GM21360 (cell line): ENCODE measurements at regions not wholly inside any gene's neighbourhood (a gene's known extent, or its start where the extent isn't known, plus 50 kb on each side); places are given as distances from the start of the nearest gene placed in this dataset.

Experiments used
- ATAC-seq: cut with Tn5 transposase; IDR thresholded peaks from one replicate; pipeline ENCODE4 v1.9.1; 2021; ENCODE audit warnings: mild to moderate bottlenecking, moderate library complexity; ENCODE audit not compliant: unreplicated experiment

DNA sequence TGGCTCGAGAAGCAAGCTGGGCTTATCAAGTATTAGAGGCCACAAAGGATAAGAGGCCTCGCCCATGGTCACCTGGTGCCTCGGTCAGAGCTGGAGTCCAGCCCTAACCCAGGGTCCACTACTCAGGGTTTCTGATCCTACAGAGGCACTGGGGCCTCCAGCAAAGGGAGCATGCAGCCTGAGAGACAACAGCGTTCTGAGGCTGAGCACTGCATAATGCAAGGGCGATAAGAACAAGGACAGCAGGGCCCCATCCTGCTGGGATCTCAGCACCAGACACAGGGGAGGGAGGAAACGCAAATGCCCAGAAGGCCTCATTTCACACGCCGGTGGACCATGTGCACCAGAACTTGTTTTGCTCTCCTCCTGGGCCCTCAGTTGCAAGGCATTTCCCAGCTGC, 63.0 kb downstream of the C5orf15 start:
- ATAC-seq = no peak

DNA sequence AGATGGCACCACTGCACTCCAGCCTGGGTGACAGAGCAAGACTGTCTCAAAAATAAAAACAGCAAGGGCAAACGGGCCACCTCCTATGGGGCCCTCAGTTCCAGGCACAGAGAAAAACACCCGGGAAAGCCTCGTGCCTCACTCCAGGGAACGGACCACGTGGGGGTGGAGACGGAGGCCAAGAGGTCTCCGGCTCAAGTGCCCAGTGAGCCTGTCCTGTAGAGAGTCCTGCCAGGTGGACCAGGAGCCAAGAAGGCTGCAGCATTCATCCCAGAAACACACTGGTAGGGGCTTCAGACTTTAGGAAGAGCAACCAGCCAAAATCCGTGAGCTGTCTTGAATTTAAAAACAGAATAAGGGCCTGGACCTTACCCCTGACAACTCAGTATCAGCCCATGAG, 63.8 kb downstream of the C5orf15 start:
- no peak for ATAC-seq

DNA sequence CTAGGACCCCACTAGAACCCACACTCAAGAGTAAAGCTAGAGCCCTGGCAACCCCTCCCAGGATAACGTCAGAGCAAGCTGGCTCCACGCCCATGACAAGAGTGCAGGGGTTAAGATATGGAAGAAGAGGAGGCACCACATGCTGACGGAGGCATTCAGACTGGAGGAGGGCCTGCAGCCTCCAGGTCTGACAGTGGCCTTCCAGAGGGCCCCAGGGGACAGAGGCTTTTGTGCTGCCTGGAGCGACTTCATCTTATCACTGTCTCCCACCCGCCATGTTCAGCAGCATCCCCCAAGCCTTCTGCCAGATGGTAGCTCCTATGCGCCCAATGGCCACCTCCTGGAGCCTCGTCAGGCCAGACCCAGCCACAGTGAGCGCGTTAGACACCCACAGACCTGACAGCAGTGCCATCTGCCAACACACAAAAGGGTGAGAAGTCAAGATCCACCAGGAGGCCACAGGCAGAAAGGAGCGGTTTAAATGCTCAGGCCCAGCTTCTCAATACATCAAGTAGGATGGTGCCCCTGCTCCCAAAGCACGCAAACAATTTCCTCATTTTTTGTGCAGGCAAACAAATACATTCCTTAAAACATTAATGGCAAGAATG, 65.8 kb downstream of the C5orf15 start:
- no peak for ATAC-seq

DNA sequence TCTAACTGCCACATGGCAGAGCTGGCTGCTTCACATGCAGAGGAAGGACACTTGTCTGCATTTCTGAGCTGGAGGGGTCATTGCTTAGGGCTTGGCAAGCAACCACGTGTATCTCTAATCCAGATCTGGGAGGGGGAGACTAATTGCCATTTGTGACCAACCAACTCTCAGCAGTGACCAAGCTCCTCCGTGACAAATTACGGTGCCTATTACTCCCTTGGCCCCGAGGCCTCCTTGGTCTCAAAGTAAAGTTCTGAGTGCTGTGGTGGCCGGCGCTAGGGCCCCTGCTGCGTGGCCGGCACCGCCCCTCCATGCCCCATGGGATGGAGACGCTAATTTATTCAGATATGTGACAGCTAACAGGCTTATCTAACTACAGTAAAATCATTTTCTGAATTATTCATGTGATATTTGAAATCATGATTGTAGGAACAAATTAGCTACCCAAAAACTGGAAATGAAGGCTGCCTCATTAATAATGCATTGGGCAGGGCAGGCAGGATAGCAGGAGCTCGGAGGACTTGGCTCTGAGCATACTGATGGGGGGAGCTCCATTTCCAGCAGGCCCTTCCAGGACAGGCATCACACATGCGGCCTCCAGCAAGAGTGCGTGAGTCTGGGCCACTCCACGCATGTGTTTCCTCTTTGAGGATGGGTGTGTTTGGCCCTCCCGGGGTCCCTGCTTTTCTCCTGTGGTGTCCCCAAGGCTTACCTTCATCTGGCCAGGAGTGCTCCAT, 67.7 kb downstream of the C5orf15 start:
- ATAC-seq = no peak

DNA sequence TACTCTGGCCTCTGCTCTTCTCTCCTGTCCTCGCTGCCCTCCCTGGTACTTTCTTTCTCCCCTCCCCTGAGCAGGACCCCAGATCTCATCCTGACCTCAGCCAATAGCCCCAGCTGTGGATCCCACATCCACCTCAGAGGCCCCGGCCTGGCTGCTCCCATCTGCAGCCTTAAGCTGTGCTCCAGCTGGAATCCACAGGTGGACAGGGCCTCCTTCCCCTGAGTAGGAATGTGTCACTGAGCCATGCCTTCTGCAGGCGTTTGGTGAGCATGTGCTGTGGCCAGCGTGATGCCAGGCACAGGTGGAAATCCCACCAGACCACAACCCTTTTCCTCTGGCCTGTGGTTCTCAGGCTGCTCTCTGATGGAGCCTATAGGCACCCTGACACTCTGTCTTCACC, 68.9 kb downstream of the C5orf15 start:
- no peak for ATAC-seq

DNA sequence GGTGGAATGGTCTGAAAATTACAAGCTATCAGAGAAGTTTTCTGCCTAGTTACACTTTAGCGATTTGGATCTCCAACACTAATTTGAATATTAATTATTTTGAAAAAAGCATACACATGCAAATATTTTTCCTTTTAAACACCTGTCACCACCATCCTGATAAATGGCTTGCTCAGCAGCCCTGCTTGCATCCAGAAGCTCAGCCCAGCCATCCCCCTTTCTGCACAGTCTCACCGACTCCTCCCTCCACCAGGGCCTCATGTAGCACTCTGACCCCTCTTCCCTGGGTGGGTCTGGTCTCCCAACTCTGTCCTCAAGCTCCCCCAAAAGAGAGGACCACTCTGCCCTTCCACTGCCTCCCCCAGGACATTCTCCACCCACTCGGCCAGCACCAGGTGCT, 70.0 kb downstream of the C5orf15 start:
- no peak for ATAC-seq

DNA sequence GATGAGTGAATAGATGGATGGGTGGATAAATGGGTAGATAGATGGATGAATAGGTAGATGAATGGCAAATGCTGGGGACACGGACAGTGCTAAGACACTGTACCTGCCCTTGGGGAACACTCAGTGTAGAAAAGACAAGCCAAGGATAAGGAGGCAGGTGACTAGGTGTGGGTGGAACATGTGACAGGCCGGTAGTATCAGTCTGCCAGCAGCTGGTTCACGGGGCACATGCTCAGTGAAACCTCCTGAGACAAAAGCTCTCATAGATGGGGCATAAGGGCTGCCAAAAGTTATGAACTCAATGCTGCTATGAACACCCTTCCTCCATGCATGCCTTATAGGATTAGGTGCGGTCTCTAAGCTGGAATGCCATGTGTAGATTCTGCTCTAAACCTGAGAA, 71.0 kb downstream of the C5orf15 start:
- no peak for ATAC-seq

DNA sequence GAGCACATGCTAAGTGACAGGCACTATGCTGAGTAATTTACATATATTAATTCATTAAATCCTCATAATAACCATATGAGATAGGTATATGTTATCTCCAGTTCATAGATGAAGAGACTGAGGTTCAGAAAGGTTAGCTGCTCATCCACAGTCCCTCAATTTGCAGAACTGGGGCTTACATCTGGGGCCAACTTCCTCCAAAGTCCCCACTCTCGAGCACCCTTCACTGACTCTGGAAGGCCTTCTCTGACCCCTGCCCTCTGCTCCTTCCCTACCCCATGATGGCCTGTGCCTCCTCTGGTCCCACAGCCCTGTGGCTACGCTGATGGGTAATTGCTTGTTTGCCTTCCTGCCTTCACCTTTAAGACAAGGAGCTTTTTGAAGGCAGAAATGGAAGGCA, 71.6 kb downstream of the C5orf15 start:
- no peak for ATAC-seq

DNA sequence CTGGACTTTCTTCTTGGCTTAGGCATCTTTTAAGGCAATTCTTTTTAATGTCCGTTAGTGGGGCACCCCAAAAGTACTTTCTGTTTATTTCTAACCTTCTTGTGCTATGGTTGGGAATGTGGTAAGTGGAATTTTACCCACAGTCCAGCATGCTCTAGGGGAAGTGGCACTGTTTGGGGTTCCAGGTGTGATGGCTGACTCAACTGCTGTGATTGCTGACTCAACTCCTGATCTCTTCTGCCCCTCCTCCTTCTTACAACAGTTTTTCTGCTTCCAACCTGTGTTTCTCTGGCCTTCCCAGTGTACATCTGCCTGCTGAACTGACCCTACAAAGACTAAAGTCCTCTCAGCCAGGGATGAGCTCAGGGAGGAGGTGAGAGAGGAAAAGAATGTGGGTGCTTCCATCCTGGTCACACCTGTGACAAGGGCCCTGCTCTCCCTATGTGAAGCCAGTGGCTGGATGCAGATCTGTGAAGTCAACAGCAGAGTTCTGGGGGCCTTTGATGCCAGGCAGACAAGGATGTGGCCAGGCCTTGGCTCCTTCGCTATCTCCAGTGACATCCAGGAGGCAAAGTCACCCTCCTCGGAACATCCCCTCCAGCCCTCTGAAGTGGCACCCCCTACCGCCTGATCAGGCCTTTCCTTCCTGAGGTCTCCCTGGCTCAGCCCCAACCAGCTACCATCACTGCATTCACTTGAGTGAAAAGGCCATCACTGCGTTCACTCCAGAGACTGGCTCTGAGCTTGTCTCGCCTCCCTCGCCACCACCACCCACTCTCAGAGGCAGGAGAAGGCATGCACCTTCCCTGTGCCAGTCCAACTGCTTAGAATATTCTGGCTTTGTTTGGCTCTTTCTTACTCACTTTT, 72.2 kb downstream of the C5orf15 start:
- no peak for ATAC-seq

DNA sequence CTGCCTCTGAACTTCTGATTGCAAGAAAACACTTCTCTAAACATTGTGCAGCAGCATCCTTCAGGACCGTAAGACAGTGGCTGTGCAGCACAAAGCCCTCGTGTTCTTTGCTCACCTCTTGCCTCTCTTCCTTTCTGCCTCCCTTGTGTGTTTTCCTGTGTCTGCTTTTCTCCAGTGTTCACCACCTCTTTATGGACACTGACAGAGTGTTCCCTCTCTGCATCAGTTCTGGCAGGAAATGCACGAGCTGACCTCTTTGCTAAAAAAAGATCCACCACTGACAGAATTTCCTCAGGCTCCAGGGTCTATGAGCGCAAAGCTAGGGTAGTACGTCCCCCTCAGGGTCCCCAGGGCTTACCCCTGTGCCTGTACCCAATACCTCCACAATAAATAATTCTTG, 74.3 kb downstream of the C5orf15 start:
- no peak for ATAC-seq

DNA sequence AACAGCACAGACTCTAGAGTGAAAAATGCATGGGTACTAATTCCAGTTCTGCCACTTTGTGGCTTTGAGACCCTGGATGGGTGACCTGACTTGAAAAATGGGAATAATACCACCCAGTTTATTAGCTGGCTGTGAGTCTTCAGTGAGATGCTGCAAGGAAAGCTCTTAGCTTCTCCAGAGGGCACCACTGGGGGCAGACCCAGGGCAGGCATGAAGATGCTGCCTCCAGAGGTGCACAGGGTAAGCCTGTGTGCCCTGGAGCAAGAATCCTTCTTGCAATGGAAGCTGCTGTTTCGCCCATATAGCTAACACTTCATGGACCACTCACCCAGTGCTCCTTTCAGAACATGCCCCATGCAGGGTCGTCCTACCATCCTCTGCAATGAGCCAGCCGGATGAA, 75.7 kb downstream of the C5orf15 start:
- no peak for ATAC-seq

DNA sequence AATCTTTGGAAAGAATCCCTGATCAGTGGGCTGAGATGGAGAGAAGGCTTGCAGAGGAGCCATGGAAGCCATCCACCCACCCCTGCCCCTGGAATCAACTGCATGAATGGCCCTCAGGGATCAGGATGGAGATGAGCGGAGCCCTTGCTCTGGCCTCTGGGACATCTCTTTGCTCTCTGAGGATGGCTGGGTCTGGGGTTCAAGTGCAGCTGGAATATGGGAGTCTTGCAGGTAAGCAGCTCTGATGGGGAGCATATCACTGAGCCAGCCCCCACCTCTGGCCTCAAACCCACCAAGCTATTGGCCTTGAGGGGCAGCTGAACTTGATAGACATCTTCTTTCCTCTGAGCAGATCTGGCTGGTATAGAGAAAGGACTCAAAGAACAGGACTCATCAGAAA, 76.1 kb downstream of the C5orf15 start:
- no peak for ATAC-seq

DNA sequence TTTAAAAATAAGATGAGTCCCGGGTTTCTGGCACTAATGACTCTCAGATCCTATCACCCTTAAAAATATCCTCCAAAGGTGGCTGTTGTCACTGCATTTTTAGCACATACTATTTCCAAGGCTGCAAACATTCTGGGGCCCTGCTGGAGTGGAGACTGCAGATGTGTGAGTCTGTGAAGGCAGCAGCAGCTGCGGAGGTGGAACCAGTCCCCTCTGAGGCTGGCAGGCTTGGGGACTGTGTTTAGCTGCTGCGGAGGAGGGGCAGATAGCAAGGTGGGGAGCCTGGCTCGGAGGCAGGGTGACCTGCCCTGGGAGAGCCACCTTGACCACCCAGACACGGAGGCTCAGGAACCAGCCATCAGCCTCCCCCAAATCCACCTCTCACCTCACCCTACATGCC, 77.0 kb downstream of the C5orf15 start:
- no peak for ATAC-seq

DNA sequence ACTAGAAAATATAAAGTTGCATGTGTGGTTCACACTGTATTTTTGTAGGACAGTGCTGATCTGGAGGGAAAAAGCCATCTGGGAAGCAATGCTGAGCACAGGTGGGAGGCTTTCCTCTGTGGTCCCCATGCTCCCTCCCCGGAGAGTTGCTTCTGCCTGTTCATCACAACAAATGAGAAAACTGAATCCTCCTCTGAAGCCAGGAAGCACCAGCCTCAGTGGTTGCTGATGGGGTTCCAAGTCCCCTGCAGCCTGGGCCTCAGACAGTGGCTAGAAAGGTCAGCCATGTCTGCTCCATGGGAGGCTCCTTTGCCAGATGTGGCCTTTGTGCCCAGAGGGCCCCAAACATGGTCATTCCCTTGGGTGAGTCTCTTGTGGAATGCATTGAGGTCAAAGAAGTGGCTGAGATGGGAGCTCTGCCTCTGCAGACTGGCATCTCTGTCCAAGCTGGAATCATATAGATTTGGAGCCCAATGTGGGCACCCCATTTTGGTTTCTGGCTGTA, 77.6 kb downstream of the C5orf15 start:
- no peak for ATAC-seq

DNA sequence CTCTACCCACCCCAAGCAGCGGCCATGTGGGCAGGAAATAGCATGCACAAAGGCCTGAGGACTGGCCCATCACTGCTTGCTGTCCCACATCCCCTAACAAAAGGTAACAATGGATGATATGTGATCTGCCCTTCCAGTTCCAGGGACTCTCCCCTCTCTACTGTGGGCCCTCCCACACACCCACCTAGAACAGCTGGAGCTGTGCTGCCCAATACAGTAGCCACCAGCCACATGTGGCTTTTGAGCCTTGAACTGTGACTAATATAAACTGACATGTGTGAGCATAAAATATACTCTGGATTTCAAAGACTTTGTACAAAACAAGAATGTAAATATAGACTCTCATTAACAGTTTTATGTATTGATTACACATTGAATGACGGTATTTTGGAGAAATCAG, 78.1 kb downstream of the C5orf15 start:
- ATAC-seq = no peak

DNA sequence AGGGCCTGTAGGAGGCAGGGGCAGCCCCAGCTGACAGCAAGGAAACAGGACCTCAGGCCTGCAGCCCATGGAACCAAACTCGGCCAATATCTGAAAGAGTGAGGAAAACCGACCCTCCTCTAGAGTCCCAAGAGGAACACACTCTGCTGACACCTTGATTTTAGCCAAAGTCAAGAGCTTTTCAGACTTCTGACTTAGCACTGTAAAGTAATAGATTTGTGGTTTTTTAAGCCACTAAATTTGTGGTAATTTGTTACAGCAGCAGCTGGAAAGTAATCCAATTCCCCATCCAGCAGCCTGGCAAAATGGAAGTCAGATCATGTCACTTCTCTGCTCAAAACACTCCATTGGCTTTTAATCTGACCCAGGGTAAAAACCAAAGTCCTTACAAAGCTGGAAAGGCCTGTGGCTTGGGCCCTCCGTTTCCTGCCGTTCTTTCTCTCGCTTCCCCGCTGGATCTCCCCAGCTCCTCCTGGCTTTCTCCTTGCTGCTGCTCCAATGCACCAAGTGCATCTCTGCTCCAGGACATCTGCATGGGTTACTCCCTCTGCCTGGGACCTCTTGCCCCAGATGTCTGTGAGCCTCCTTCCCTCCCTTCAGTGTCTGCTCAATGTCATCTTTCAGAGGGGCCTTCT, 79.0 kb downstream of the C5orf15 start:
- no peak for ATAC-seq

DNA sequence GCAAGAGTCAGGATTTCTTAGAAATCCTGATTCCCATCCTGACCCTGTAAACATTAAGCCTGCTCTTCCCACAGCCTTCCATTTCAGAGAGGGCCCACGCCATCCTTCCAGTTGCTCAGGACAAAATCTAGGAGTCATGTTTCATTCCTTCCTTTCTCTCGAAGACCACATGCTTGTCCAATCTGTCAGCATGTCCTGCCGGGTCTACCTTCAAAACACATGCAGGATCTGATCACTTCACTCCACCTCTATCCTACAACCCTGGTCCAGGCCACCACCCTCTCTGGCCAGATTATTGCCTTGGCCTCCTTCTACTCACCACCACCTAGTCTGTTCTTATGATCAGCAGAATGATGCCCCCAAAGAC, 79.8 kb downstream of the C5orf15 start:
- ATAC-seq = no peak

DNA sequence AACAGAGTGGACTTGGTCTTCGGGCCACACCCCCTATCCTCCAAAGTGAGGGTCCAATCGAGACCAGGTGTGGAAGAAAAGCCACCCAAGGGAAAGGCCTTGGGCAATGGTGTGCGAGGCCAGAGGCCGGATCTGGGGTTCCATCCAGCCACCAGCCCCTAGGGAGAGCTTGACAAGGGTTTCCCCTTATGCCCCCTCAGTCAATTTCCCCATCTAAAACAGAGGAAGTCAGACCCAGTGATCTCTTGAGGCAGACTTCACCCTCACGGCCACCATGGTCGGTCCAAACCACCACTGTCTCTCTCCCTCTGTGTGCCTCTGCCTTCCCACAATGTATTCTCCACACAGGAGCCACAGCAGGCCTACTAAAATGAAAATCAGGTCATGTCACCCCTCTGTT, 82.9 kb downstream of the C5orf15 start:
- no peak for ATAC-seq

DNA sequence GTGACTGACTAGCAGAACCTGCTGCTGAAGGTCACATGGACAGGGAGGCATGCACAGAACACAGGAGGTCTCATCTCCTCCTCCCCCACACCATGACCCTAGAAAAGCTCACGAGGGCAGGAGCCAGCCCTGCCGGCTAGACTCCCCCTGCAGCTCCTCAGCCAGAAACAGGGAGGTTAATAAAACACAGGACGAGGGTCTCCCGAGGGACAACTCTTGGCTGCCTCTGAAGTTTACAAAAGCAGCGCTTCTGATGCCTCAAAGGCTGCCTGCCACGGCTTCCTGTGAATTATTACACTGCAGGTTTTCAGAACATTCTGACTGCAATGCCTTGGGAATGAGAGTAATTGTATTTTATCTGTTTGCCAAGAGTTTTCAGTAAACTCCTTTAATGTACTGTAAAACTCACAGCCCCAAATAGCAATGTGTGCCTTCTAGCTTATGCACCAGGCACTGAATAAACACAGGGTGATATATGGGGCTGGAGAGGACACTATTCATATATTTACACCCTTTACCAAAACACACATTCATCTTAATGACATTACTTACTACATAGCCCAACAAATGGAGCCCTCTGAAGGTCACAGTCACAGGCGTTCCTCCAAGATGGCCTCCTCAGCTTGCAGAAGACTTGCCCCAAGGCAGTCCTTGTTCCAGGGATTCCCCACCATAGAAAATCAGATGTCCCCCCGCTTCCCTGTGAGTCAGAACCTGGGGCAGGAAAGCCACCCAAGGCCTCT, 83.7 kb downstream of the C5orf15 start:
- no peak for ATAC-seq

DNA sequence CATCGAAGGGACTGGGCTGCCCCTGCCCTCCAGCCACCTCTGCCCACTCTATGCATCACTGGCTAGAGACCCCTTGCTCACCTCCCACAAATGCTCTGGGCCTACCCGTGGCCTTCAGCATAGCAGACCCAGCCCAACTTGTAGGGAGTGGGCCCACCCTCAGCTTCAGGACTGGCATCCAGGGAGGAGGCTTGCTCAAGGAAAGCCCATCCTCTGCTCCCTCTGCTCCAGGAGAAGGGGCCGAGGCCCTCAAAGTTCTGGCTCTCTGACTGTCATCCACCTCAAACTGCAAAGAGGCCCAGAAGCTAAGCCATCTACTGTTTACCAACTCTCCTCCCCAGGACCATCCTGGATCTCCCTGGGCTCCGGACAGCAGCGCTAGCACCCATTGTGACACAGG, 84.5 kb downstream of the C5orf15 start:
- ATAC-seq = no peak

DNA sequence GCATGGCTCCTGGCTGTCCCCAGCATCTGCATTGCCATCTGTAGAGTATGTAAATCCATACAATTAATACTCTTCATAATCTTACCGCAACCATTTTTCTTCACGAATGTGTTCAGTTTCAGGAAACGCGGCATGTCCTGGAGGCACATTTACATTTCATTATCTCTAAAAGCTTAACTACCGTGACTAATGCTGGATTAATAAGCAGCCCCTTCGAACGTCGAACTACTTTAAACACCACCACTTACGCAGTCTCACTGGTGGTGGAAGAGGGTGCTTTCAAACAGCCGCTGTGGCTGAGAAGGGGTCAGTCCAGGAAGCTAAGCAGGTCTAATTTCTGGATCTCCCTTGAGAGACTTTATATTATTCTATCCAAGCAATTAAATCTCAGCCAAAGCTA, 85.6 kb downstream of the C5orf15 start:
- no peak for ATAC-seq
